ENCODE measurements at regions not wholly inside any gene's neighbourhood (a gene's known extent, or its start where the extent isn't known, plus 50 kb on each side); places are given as distances from the start of the nearest gene placed in this dataset.

DNA sequence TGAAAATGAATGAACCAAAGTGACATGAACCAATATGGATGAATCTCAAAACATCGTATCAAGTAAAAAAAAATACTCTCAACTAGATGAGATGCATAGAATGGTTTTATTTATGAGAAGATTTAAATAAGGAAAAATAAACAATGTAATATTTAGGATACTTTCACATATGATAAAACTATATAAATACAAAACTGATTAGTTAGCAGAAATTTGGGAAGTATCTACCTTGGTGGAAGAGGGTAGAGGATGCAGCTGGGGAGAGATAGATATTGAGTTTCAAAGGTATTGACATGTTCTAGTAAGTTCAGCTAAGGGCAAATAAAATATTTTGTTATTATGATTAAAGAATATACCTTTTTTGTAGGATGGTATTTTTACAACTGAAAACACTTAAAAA lies 463.1 kb downstream of the SH2D4B start:
- Histone ChIP-seq H3K27ac (no peak overlapping the region), H3K36me3 (no peaks in the 10 kb centered on the region), H3K9me3 (peaks cover 0 to 6% (median 0%) of the 10 kb centered on the region in 12 donors), H3K27me3 (no peaks in the 10 kb centered on the region), H3K4me3 (no peak overlapping the region), H3K4me1 (no peaks in the 10 kb centered on the region)
- intact Hi-C loops (cut with DNase I): no loop called here
- no peak for DNase-seq
- ATAC-seq: no peak
- 89 to 95% (median 92%) methylated on average over 1 of the region's 1 CpG for WGBS, 4 donors
- TF ChIP-seq, protein P1, sequence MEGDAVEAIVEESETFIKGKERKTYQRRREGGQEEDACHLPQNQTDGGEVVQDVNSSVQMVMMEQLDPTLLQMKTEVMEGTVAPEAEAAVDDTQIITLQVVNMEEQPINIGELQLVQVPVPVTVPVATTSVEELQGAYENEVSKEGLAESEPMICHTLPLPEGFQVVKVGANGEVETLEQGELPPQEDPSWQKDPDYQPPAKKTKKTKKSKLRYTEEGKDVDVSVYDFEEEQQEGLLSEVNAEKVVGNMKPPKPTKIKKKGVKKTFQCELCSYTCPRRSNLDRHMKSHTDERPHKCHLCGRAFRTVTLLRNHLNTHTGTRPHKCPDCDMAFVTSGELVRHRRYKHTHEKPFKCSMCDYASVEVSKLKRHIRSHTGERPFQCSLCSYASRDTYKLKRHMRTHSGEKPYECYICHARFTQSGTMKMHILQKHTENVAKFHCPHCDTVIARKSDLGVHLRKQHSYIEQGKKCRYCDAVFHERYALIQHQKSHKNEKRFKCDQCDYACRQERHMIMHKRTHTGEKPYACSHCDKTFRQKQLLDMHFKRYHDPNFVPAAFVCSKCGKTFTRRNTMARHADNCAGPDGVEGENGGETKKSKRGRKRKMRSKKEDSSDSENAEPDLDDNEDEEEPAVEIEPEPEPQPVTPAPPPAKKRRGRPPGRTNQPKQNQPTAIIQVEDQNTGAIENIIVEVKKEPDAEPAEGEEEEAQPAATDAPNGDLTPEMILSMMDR (IDR thresholded peaks at IDR 0.05): no peak
- TF ChIP-seq POLR2A (IDR thresholded peaks at IDR 0.05): no peak

DNA sequence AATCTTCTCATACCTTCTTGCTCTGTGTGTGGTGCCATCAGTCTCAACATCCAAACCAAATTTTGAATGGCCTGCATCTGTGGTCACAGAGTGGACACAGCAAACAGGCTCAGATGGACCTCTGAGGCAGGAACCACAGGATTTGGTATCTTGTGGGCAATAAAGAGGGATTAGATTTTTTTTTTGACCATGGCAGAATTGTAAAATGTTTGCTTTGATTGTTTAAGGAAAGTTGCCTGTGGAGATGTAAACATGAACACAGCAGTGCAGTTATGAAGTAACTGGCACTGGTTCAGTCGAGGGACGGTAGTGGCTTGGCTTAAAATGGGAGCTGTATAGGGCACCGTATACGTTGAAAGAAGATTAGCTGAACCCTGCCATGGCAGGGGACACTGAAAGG lies 464.7 kb downstream of the SH2D4B start:
- DNase-seq (no peak), ATAC-seq (no peak)
- 66 to 83% (median 74%) methylated on average over 4 of the region's 4 CpGs for WGBS, 4 donors
- H3K9me3 ChIP-seq: no peaks in the 10 kb centered on the region
- intact Hi-C loops (cut with DNase I): no loop called here
- H3K27ac ChIP-seq: no peak overlapping the region
- H3K27me3 ChIP-seq: no peaks in the 10 kb centered on the region
- H3K4me1 ChIP-seq: no peaks in the 10 kb centered on the region
- H3K4me3 ChIP-seq: no peak overlapping the region
- no peaks in the 10 kb centered on the region for H3K36me3 ChIP-seq
- TF ChIP-seq POLR2A (IDR thresholded peaks at IDR 0.05): no peak
- TF ChIP-seq, protein P1 (IDR thresholded peaks at IDR 0.05): no peak

GRCh38 chr10:81007872-81008271 lies 470.2 kb downstream of the SH2D4B start:
- 76 to 100% (median 84%) methylated on average over 1 of the region's 1 CpG for WGBS, 4 donors
- ATAC-seq (no peak), DNase-seq (no peak)
- Histone ChIP-seq H3K36me3 (no peaks in the 10 kb centered on the region), H3K9me3 (no peaks in the 10 kb centered on the region), H3K27ac (no peak overlapping the region), H3K4me3 (no peak overlapping the region), H3K4me1 (no peaks in the 10 kb centered on the region), H3K27me3 (no peaks in the 10 kb centered on the region)
- intact Hi-C loops (cut with DNase I): no loop called here
- TF ChIP-seq, protein P1 (IDR thresholded peaks at IDR 0.05): no peak
- TF ChIP-seq POLR2A (IDR thresholded peaks at IDR 0.05): no peak

DNA sequence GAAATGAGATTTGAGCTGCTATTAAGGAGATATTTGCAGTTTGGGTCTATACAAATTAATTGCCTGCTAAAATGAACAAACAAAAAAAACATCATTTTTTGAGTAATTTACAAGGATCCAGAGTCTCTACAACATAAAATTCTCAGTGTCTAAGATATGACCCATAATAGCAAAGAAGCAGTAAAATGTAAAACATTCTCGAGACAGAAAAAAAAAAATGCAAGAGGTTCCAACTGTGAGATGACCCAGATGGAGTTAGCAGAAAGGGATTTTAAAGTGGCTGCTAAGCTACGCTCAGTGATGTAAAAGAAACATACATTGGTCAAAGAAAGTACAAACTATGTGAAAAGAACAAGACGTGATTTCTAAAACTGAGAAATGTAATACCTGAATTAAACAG lies 471.0 kb downstream of the SH2D4B start:
- intact Hi-C loops (cut with DNase I): no loop called here

More for the DNA sequence above, 471.0 kb downstream of the SH2D4B start:
- no peaks in the 10 kb centered on the region for H3K9me3 ChIP-seq
- H3K27ac ChIP-seq: no peak overlapping the region
- no peak for TF ChIP-seq POLR2A (IDR thresholded peaks at IDR 0.05)
- TF ChIP-seq, protein P1 (IDR thresholded peaks at IDR 0.05): no peak
- no peaks in the 10 kb centered on the region for H3K4me1 ChIP-seq
- no peak overlapping the region for H3K4me3 ChIP-seq
- no peaks in the 10 kb centered on the region for H3K36me3 ChIP-seq
- no peak for ATAC-seq
- H3K27me3 ChIP-seq: no peaks in the 10 kb centered on the region
- 67 to 70% (median 68%) methylated on average over 3 of the region's 3 CpGs for WGBS, 4 donors
- no peak for DNase-seq
